Osteoblast (primary cell): ENCODE measurements at regions not wholly inside any gene's neighbourhood (a gene's known extent, or its start where the extent isn't known, plus 50 kb on each side); places are given as distances from the start of the nearest gene placed in this dataset.

Experiments
- DNase-seq: peaks from one replicate; pipeline ENCODE4 v3.0.0; 2011; ENCODE audit warnings: low spot score, mixed read lengths; ENCODE audit not compliant: insufficient read length; ENCODE audit errors: missing footprints
- H2AFZ ChIP-seq: 2 replicates; pipeline ENCODE4 v1.6.0; 2011; ENCODE audit warnings: mild to moderate bottlenecking, low read length
- H3K27ac ChIP-seq: 2 replicates; pipeline ENCODE4 v1.5.1; 2011; ENCODE audit warnings: mild to moderate bottlenecking, low read depth, low read length, moderate library complexity
- H3K27me3 ChIP-seq: 2 replicates; pipeline ENCODE4 v1.6.0; 2012; ENCODE audit warnings: mild to moderate bottlenecking, control low read depth, inconsistent platforms, low read length, moderate library complexity; ENCODE audit not compliant: insufficient read depth
- H3K36me3 ChIP-seq: 2 replicates; pipeline ENCODE4 v1.5.1; 2011; ENCODE audit warnings: mild to moderate bottlenecking, low read length, control low read depth, moderate library complexity; ENCODE audit not compliant: insufficient read depth
- H3K4me1 ChIP-seq: 2 replicates; pipeline ENCODE4 v1.5.1; 2011; ENCODE audit warnings: mild to moderate bottlenecking, low read length, control low read depth, moderate library complexity; ENCODE audit not compliant: insufficient read depth
- H3K4me2 ChIP-seq: 2 replicates; pipeline ENCODE4 v1.6.0; 2011; ENCODE audit warnings: mild to moderate bottlenecking, low read length; ENCODE audit not compliant: insufficient read depth
- H3K4me3 ChIP-seq: fragments of 200-600 bp; sonication (generic); 3 replicates; pipeline ENCODE4 v1.5.1; 2012; ENCODE audit warnings: mild to moderate bottlenecking, low read length, inconsistent platforms; ENCODE audit not compliant: insufficient read depth
- H3K79me2 ChIP-seq: 2 replicates; pipeline ENCODE4 v1.6.0; 2012; ENCODE audit warnings: mild to moderate bottlenecking, low read length, control low read depth, inconsistent platforms; ENCODE audit not compliant: insufficient read depth
- H3K9me3 ChIP-seq: 2 replicates; pipeline ENCODE4 v1.5.1; 2011; ENCODE audit warnings: low read depth, low read length, control low read depth
- H4K20me1 ChIP-seq: 2 replicates; pipeline ENCODE4 v1.6.0; 2012; ENCODE audit warnings: mild to moderate bottlenecking, low read length, control low read depth; ENCODE audit not compliant: insufficient read depth
- TF ChIP-seq, protein P1 (sequence below): IDR thresholded peaks from 2 replicates; pipeline ENCODE4 v1.5.1; 2011; ENCODE audit warnings: mild to moderate bottlenecking, low read depth, low read length, moderate library complexity; ENCODE audit errors: extremely low read depth

DNA sequence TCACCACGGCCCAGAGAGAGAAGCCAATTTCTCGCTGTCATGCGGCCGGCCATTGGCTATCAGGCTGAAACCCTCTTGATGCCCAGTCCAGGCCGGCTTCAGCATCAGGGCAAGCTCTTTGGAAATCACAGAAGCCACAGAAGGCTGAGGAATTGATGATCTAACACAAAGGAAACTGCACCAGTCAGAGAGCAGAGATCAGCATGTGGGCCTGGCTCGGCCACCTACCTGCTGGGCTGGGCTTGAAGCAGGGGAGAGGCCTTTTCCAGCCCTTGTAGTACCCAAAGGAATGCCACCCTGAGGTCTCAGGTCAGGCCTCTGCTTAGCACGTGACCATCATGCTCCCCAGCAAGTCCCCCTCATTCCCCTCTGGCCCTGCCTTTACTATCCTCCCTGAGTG, 119.1 kb downstream of the TLE3 start:
- no peak overlapping the region for H2AFZ ChIP-seq
- H3K4me1 ChIP-seq, result no peaks in the 10 kb centered on the region
- DNase-seq, result no peak
- peaks cover 27% of the 10 kb centered on the region for H3K27me3 ChIP-seq
- H3K79me2 ChIP-seq, result no peaks in the 10 kb centered on the region
- no peak overlapping the region for H3K4me2 ChIP-seq
- no peak overlapping the region for H3K27ac ChIP-seq
- no peaks in the 10 kb centered on the region for H4K20me1 ChIP-seq
- H3K9me3 ChIP-seq, result no peaks in the 10 kb centered on the region
- H3K36me3 ChIP-seq, result no peaks in the 10 kb centered on the region
- TF ChIP-seq, protein P1, sequence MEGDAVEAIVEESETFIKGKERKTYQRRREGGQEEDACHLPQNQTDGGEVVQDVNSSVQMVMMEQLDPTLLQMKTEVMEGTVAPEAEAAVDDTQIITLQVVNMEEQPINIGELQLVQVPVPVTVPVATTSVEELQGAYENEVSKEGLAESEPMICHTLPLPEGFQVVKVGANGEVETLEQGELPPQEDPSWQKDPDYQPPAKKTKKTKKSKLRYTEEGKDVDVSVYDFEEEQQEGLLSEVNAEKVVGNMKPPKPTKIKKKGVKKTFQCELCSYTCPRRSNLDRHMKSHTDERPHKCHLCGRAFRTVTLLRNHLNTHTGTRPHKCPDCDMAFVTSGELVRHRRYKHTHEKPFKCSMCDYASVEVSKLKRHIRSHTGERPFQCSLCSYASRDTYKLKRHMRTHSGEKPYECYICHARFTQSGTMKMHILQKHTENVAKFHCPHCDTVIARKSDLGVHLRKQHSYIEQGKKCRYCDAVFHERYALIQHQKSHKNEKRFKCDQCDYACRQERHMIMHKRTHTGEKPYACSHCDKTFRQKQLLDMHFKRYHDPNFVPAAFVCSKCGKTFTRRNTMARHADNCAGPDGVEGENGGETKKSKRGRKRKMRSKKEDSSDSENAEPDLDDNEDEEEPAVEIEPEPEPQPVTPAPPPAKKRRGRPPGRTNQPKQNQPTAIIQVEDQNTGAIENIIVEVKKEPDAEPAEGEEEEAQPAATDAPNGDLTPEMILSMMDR, result no peak
- no peak overlapping the region for H3K4me3 ChIP-seq

GRCh38 chr15:69979262-69979661, 118.5 kb downstream of the TLE3 start:
- Histone ChIP-seq H3K79me2 (no peaks in the 10 kb centered on the region), H3K4me1 (no peaks in the 10 kb centered on the region), H3K27me3 (peaks cover 33% of the 10 kb centered on the region), H3K27ac (no peak overlapping the region), H3K9me3 (no peaks in the 10 kb centered on the region), H3K4me3 (no peak overlapping the region), H3K4me2 (no peak overlapping the region), H4K20me1 (no peaks in the 10 kb centered on the region), H3K36me3 (no peaks in the 10 kb centered on the region), H2AFZ (no peak overlapping the region)
- TF ChIP-seq, protein P1, result no peak
- no peak for DNase-seq

- no peak for DNase-seq
- Histone ChIP-seq H3K4me1 (no peaks in the 10 kb centered on the region), H3K27me3 (peaks cover 36% of the 10 kb centered on the region), H3K79me2 (no peaks in the 10 kb centered on the region), H3K4me2 (no peak overlapping the region), H3K27ac (no peak overlapping the region), H4K20me1 (no peaks in the 10 kb centered on the region), H2AFZ (no peak overlapping the region), H3K9me3 (no peaks in the 10 kb centered on the region), H3K36me3 (no peaks in the 10 kb centered on the region), H3K4me3 (no peak overlapping the region)
- TF ChIP-seq, protein P1, result no peak
Observed at GRCh38 chr15:69979783-69980182, 117.9 kb downstream of the TLE3 start.

DNA sequence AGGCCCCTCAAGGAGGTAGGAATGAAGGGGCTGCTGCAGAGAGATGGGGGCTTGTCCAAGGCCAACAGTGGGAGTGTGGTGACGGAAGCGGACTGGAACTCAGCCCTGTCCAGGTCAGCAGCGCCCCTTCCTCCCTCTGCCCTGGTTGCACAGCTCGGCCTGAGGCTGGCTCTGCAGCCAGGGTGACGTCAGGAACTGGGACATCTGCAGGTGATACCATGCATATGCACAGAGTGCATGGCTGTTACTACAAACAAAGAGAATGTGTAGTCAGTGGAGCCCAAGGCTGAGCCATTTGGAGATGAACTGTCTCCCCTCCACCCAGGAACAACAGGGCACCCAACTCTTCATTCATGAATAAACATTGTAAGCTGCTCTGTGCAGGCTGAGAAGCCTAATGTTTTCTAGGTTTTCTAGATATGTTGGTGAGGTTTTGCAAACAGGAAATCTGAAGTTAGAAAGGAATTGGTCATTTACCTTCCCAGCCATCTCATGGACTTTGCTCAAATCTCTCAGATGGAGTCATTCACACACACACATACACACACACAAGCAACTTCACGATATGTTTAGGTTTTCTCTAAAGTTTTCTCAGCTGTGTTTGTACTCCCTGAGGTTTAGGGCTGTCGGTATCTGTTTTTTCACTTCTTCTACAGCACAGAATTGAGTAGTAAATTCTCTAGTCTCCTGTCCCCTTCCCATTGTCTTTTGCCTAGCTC, 117.2 kb downstream of the TLE3 start:
- H3K27me3 ChIP-seq, result peaks cover 35% of the 10 kb centered on the region
- H3K4me2 ChIP-seq, result no peak overlapping the region

More for the DNA sequence above, 117.2 kb downstream of the TLE3 start:
- H3K9me3 ChIP-seq, result no peaks in the 10 kb centered on the region
- no peak for DNase-seq
- TF ChIP-seq, protein P1, result no peak
- no peak overlapping the region for H2AFZ ChIP-seq
- H3K4me1 ChIP-seq, result no peaks in the 10 kb centered on the region
- no peaks in the 10 kb centered on the region for H3K79me2 ChIP-seq
- no peaks in the 10 kb centered on the region for H4K20me1 ChIP-seq
- no peaks in the 10 kb centered on the region for H3K36me3 ChIP-seq
- H3K27ac ChIP-seq, result no peak overlapping the region
- H3K4me3 ChIP-seq, result no peak overlapping the region
